ENCODE measurements at regions not wholly inside any gene's neighbourhood (a gene's known extent, or its start where the extent isn't known, plus 50 kb on each side); places are given as distances from the start of the nearest gene placed in this dataset.
"Not testable (repeated sequence)": the region's sequence is repeated elsewhere in the genome, so short reads cannot be mapped to it uniquely, and the experiment has no call there.

DNA sequence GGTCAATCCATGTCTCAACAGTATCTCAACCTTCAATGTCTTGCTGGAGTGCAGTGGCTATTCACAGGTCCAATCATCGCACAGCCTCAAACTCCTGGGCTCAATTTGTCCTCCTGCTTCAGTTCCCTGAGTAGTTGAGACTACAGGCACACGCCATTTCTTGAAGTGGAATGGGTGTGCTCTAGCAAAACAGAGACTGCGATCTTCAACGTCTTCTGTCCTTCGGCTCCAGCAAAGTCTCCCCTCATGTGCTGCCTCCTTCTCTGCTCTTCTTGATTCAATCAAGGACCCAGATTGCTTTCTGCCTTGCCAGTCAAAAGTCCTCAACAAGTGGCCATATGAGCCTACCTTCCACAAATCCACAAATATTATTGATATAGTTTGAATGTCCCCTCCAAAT is 466.7 kb upstream of the MIR17HG start:
- no peak for DNase-seq

GRCh38 chr13:90882551-90882950 is 464.9 kb upstream of the MIR17HG start:
- no peak for DNase-seq

GRCh38 chr13:90883592-90883991 is 463.9 kb upstream of the MIR17HG start:
- no peak for DNase-seq

DNA sequence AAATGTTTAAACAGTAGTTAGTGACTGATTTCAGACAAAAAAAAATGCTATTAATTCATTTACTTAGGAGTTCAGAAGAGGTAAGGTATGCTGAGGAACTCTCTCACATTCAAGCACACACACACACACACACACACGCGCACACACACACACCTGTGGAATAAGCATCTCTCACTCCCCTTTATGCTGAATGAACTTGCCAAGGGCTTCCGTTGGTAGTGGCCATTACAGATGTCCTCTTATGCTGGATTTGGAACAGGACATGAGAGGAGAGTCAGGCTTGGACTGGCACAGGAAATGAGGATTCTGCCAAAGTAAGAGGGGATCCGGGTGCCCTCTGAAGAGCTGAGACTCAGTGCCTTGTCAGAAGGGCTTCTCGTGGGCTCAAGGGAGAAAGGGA is 463.4 kb upstream of the MIR17HG start:
- no peak for DNase-seq

- DNase-seq, result no peak
Measured at GRCh38 chr13:90889906-90890834, 457.3 kb upstream of the MIR17HG start.

- DNase-seq, result no peak
Measured at GRCh38 chr13:90891329-90891728, 456.2 kb upstream of the MIR17HG start.

DNA sequence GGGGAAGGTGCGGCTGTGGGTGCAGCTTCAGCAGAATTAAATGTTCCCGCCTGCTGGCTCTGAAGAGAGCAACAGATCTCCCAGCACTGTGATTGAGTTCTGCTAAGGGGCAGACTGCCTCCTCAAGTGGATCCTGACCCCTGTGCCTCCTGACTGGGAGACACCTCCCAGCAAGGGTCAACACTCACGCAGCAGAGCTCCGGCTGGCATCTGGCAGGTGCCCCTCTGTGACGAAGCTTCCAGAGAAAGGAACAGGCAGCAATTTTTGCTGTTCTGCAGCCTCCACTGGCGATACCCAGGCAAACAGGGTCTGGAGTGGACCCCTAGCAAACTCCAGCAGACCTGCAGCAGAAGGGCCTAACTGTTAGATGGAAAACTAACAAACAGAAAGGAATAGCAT is 454.3 kb upstream of the MIR17HG start:
- DNase-seq, result not testable (repeated sequence)

DNA sequence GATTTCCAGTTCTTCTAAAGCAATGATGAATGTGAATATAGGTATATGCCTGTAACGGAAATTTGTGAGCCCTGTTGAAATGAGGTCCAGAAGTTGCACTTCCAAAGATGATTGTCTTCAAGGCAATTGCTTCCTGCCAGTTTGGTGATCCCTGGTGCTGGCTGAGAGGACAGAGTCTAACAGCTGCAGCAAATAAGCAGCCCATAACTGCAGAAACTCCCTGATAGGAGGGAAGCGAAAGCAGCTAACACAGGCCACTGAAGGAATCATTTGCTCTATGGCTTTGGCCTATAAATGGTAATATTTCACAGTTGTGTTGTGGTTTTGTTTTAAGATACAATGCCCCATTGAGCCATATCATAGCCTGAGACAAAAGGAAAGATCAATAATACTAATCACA is 451.5 kb upstream of the MIR17HG start:
- DNase-seq, result no peak

DNA sequence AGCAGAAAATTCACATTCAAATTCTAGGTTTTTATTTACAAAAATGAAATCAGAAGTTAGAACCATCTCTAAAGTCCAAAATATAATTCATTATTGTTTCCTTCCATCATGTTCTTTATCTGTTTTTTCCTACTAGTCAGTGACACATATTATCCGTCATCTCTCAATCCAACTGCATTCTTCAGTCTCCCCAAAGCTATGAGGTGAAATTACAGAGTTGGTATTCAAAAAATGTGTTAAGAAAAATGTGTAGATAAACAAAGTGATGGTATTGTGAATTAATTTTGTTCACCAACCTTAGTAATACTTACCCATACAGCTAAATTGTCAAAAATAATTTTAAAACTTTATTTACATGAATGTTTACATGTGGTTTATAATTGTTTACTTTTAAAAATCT is 448.7 kb upstream of the MIR17HG start:
- no peak for DNase-seq

- DNase-seq, result no peak
Measured at GRCh38 chr13:90899416-90899815, 448.1 kb upstream of the MIR17HG start.

- no peak for DNase-seq
Measured at GRCh38 chr13:90902255-90902654, 445.2 kb upstream of the MIR17HG start.

- DNase-seq, result no peak
Measured at GRCh38 chr13:90906554-90906953, 440.9 kb upstream of the MIR17HG start.

- no peak for DNase-seq
Measured at GRCh38 chr13:90908792-90909191, 438.7 kb upstream of the MIR17HG start.

GRCh38 chr13:90910018-90910639 is 437.4 kb upstream of the MIR17HG start:
- DNase-seq, result no peak

GRCh38 chr13:90912247-90912646 is 435.2 kb upstream of the MIR17HG start:
- no peak for DNase-seq

DNA sequence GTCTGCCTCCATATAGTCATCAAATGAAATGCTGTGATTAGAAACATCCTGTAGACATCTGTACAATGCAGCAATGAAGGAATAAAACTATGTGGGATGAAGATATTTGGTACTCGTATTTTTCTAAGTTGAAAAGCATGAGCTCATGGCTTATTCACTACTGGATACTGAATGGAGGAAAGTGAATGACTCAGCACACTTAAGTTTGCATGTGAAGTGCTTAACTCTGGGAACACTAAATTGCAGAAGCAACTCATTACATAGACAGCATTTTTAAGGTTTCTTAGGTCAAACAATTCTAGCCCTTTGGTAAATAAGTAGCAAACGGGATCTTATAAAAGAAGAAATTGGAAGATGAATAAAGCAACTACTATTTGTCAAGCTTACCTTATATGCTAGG is 429.0 kb upstream of the MIR17HG start:
- DNase-seq, result no peak

- no peak for DNase-seq
Measured at GRCh38 chr13:90919153-90919552, 428.3 kb upstream of the MIR17HG start.

DNA sequence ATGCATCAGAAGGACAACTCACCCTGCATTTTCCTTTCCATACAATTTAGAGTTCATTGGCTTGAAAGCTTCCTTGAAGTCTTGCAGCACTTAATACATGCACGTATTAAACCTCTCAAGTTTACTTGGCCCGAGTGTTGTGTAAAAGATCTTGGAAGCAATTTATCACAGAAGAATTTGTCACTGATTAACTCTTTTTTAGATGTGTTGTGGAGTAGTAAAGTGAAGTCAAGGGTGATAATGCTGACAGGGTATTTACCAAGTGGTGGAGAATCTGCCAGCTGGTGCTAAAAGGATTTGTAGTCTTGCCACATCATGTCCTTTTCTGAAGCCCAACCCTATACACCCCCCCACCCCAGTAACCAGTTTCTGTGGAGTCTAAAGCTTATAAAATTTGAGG is 421.0 kb upstream of the MIR17HG start:
- DNase-seq, result no peak

GRCh38 chr13:90928109-90928508 is 419.4 kb upstream of the MIR17HG start:
- DNase-seq, result no peak

DNA sequence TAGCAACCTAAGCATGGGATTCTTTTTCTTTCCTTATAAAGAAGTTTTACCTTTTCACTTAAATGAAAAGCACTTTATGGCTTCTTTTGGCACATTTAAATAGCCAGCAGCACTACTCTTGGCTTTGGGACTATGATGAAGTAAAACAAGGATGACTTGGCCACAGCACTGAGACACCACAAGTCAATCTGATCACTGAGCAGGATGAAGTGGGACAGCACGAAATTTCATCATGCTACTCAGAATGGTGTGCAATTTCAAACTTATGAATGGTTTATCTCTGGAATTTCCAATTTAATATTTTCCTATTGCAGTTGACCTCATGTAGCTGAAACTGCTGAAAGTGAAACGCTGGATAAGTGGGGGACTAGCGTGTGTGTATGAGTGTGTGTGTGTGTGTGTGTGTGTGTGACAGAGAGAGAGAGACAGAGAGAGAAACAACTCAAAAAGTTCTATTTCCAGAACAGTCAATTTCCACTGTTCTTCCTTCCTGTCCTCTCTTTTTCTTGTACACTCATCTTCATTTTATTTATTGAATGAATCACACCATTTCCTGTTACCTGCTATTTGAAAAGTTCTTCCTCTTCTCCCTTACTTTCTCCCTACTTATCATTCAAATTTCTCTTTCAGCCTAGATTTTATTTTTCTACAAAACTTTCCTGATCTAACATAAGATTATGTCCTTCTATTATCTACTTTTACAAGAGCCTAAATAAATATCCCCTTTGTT is 414.2 kb upstream of the MIR17HG start:
- no peak for DNase-seq

DNA sequence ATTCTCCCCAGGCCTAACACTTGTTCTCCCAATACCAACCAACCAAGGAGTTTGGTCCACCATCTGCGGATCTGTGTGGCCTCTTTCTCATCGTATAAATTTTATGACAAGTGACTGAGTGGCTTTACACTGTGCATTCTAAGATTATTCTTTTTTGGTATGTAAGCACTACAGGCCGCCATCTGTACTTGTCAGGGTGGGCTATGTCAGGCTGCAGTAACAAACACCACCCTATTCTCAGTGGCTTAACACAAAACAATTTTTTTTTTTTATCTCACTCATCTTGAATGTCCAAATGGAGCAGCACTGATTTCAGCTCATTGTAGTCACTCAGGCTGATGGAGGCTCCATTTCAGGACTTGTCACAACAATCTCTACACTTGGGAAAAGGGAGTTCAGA is 412.7 kb upstream of the MIR17HG start:
- no peak for DNase-seq

DNA sequence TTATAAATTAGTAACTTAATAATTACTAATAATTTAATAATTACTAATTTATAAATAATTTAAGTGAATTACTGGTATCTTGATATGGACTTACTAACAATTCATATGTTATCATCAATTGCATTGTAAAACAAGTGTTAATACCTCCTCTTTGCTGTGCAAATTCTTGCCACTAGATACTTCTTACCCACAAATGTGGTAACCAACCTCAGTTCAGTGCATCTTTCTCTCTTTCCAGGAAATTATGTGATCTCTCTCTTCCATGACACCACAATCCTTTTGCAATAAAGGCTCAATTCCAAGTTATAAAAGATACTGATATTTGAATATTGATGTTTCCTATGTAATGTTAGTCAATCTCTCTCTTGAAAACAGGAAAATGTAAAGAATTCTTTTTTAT is 408.6 kb upstream of the MIR17HG start:
- DNase-seq, result no peak

DNA sequence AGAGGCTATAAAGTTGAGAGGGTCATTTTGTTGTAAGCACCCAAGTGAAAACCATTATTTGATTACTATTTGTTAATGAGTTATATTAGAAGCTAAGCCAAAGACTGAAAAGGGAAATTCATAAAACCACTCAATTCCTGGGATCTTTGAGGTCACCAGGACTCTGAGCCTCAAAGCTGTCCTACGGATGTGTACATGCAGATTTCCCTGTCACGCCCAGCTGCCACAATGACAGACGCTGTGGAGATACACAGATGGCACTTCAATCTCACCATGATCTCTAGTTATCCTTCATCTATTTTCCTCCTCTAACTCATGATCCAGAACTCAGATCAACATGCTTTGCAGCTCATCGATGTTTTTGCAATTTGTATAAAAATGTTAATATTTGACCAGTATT is 403.5 kb upstream of the MIR17HG start:
- DNase-seq, result no peak

GRCh38 chr13:90945146-90945545 is 402.3 kb upstream of the MIR17HG start:
- not testable (repeated sequence) for DNase-seq

Measured in CD4-positive, alpha-beta T cell treated with Interleukin-10 for 1 hour (primary cell).